Head of caudate nucleus (tissue), 42 donors: ENCODE measurements at regions not wholly inside any gene's neighbourhood (a gene's known extent, or its start where the extent isn't known, plus 50 kb on each side); places are given as distances from the start of the nearest gene placed in this dataset.
"Not testable (repeated sequence)": the region's sequence is repeated elsewhere in the genome, so short reads cannot be mapped to it uniquely, and the experiment has no call there.

Experiments used
- DNase-seq, 42 donors: peaks; one replicate each; pipeline versions ENCODE4 v3.0.0 to v3.0.0-alpha.2; 2020 to 2021; ENCODE audit warnings: mixed read lengths in 7 of 42
- intact Hi-C: fragments of 100-400 bp; cut with DNase I; formaldehyde crosslinking; loops from one replicate; pipeline ENCODE4 v1.15.0; 2022

- no peak for DNase-seq
- intact Hi-C loops = loop anchor here (10.0 kb wide), 1 partner anchor 162 kb away; no protein-coding TSS in a partner anchor
Observed at GRCh38 chr10:23696476-23696875, 257.6 kb downstream of the OTUD1 start.

- intact Hi-C loops = no loop called here
- peak in 41 of 42 donors; percentile 19 to 82 (median 61) for DNase-seq
Observed at GRCh38 chr10:23702977-23703414, 264.1 kb downstream of the OTUD1 start.

- intact Hi-C loops = no loop called here
- no peak for DNase-seq
Observed at GRCh38 chr10:23715363-23715762, 276.5 kb downstream of the OTUD1 start.

GRCh38 chr10:23717913-23718312, 279.0 kb downstream of the OTUD1 start:
- intact Hi-C loops = no loop called here
- DNase-seq = no peak

GRCh38 chr10:23718946-23719345, 280.1 kb downstream of the OTUD1 start:
- intact Hi-C loops = no loop called here
- DNase-seq = peak in 3 of 42 donors; percentile 5 to 51 (median 32)

GRCh38 chr10:23723796-23724195, 284.9 kb downstream of the OTUD1 start:
- intact Hi-C loops = no loop called here
- peak in 3 of 42 donors; percentile 23 to 45 (median 24) for DNase-seq

GRCh38 chr10:23725548-23725947, 286.7 kb downstream of the OTUD1 start:
- DNase-seq = no peak
- intact Hi-C loops = no loop called here

- intact Hi-C loops = no loop called here
Observed at GRCh38 chr10:23742368-23742767, 303.5 kb downstream of the OTUD1 start.

GRCh38 chr10:23742807-23743206, 303.9 kb downstream of the OTUD1 start:
- intact Hi-C loops = no loop called here
- DNase-seq = no peak

More at GRCh38 chr10:23742368-23742767, 303.5 kb downstream of the OTUD1 start:
- DNase-seq = no peak

- DNase-seq = no peak
- intact Hi-C loops = no loop called here
Observed at GRCh38 chr10:23754179-23754578, 315.3 kb downstream of the OTUD1 start.

GRCh38 chr10:23754941-23755340, 316.1 kb downstream of the OTUD1 start:
- DNase-seq = no peak
- intact Hi-C loops = no loop called here

- DNase-seq = no peak
- intact Hi-C loops = no loop called here
Observed at GRCh38 chr10:23755556-23755955, 316.7 kb downstream of the OTUD1 start.

GRCh38 chr10:23768281-23768680, 329.4 kb downstream of the OTUD1 start:
- intact Hi-C loops = no loop called here
- DNase-seq = no peak

GRCh38 chr10:23777153-23777552, 338.3 kb downstream of the OTUD1 start:
- DNase-seq = no peak
- intact Hi-C loops = no loop called here

- intact Hi-C loops = no loop called here
- DNase-seq = no peak
Observed at GRCh38 chr10:23779301-23779700, 340.4 kb downstream of the OTUD1 start.

GRCh38 chr10:23780331-23780730, 341.5 kb downstream of the OTUD1 start:
- intact Hi-C loops = no loop called here
- DNase-seq = no peak

GRCh38 chr10:23786594-23786993, 347.7 kb downstream of the OTUD1 start:
- no peak for DNase-seq

GRCh38 chr10:23793577-23793976, 354.7 kb downstream of the OTUD1 start:
- no peak for DNase-seq

More at GRCh38 chr10:23786594-23786993, 347.7 kb downstream of the OTUD1 start:
- intact Hi-C loops = no loop called here

GRCh38 chr10:23797452-23797851, 358.6 kb downstream of the OTUD1 start:
- intact Hi-C loops = not testable (repeated sequence)

More at GRCh38 chr10:23793577-23793976, 354.7 kb downstream of the OTUD1 start:
- intact Hi-C loops = no loop called here

GRCh38 chr10:23804125-23804524, 365.2 kb downstream of the OTUD1 start:
- DNase-seq = peak in 4 of 42 donors; percentile 6 to 38 (median 14)
- intact Hi-C loops = no loop called here

More at GRCh38 chr10:23797452-23797851, 358.6 kb downstream of the OTUD1 start:
- not testable (repeated sequence) for DNase-seq

- intact Hi-C loops = no loop called here
- no peak for DNase-seq
Observed at GRCh38 chr10:23813687-23814086, 374.8 kb downstream of the OTUD1 start.

GRCh38 chr10:23818484-23818883, 379.6 kb downstream of the OTUD1 start:
- intact Hi-C loops = no loop called here
- no peak for DNase-seq
